HepG2 (cell line): ENCODE measurements at regions not wholly inside any gene's neighbourhood (a gene's known extent, or its start where the extent isn't known, plus 50 kb on each side); places are given as distances from the start of the nearest gene placed in this dataset.

Experiments
- ASH2L ChIP-seq: fragments of 300-600, 200-600 bp; sonication (generic); IDR thresholded peaks from 2 replicates; pipeline ENCODE4 v1.7.0; 2017; ENCODE audit warnings: low read depth, mild to moderate bottlenecking, moderate library complexity, mixed read lengths, low read length; ENCODE audit not compliant: insufficient read length
- CAMTA2 ChIP-seq: sonication (generic); formaldehyde crosslinking; IDR thresholded peaks from 2 replicates; pipeline ENCODE4 v1.4.0; 2020; ENCODE audit warnings: mild to moderate bottlenecking, missing genetic modification reagents, borderline replicate concordance
- CERS6 ChIP-seq: sonication (generic); formaldehyde crosslinking; IDR thresholded peaks from 2 replicates; pipeline ENCODE4 v1.5.0; 2020; ENCODE audit warnings: missing genetic modification reagents
- JUN ChIP-seq: sonication (generic); formaldehyde crosslinking; IDR thresholded peaks from 2 replicates; pipeline ENCODE4 v1.4.0; 2020; ENCODE audit warnings: mild to moderate bottlenecking, missing genetic modification reagents
- JUND ChIP-seq: sonication (generic); formaldehyde crosslinking; IDR thresholded peaks from 2 replicates; pipeline ENCODE4 v1.8.0; 2022; ENCODE audit warnings: mild to moderate bottlenecking, missing genetic modification reagents
- POLR2AphosphoS5 ChIP-seq: IDR thresholded peaks from 2 replicates; pipeline ENCODE4 v1.6.1; 2012; ENCODE audit warnings: low read depth, low read length
- PRDM10 ChIP-seq: sonication (generic); formaldehyde crosslinking; IDR thresholded peaks from 2 replicates; pipeline ENCODE4 v1.4.0; 2020; ENCODE audit warnings: low read depth, missing genetic modification reagents
- SETDB1 ChIP-seq: sonication (generic); formaldehyde crosslinking; IDR thresholded peaks from 2 replicates; pipeline ENCODE4 v1.5.1; 2020; ENCODE audit warnings: missing genetic modification reagents, mild to moderate bottlenecking, borderline replicate concordance
- ZBED4 ChIP-seq: sonication (generic); formaldehyde crosslinking; IDR thresholded peaks from 2 replicates; pipeline ENCODE4 v1.4.0; 2020; ENCODE audit warnings: missing genetic modification reagents, borderline replicate concordance
- ZFP1 ChIP-seq: IDR thresholded peaks from 2 replicates; pipeline ENCODE4 v1.6.1; 2016
- ZMAT5 ChIP-seq: sonication (generic); formaldehyde crosslinking; IDR thresholded peaks from 2 replicates; pipeline ENCODE4 v1.5.0; 2020; ENCODE audit warnings: mild to moderate bottlenecking, low read depth, missing genetic modification reagents, borderline replicate concordance
- ZNF446 ChIP-seq: sonication (generic); formaldehyde crosslinking; IDR thresholded peaks from 2 replicates; pipeline ENCODE4 v1.5.0; 2020; ENCODE audit warnings: mild to moderate bottlenecking, missing genetic modification reagents
- ZSCAN22 ChIP-seq: sonication (generic); formaldehyde crosslinking; IDR thresholded peaks from 2 replicates; pipeline ENCODE4 v1.4.0; 2020; ENCODE audit warnings: mild to moderate bottlenecking, missing genetic modification reagents
- TF ChIP-seq, protein P1 (sequence below): sonication (generic); formaldehyde crosslinking; IDR thresholded peaks from 2 replicates; pipeline ENCODE4 v1.5.0; 2020; ENCODE audit warnings: mild to moderate bottlenecking, missing genetic modification reagents, moderate library complexity

DNA sequence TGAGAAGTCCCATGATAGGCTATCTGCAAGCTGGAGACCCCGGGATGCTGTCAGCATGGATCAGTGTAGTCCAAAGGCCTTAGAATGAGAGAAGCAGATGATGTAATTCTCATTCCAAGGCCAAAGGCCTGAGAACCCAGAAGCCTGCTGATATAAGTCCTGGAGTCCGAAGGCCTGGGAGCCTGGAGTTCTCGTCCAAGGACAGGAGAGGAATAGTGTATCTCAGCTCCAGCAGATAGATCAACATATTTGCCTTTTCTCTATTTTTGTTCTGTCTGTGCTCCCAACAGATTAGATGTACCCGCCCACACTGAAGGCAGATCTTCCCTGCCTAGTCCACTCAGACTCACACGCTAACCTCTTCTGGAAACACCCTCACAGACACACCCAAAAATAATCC, 454.9 kb upstream of the CHAC2 start:
- TF ChIP-seq CERS6 (CRISPR knock-in tag) (no peak), ZSCAN22 (CRISPR knock-in tag) (no peak), ZFP1 (CRISPR knock-in tag) (no peak), SETDB1 (CRISPR knock-in tag) (no peak), PRDM10 (CRISPR knock-in tag) (no peak), ZBED4 (CRISPR knock-in tag) (no peak), ASH2L (no peak), ZNF446 (no peak), ZMAT5 (CRISPR knock-in tag) (no peak), POLR2AphosphoS5 (no peak), CAMTA2 (CRISPR knock-in tag) (no peak), JUN (no peak), JUND (CRISPR knock-in tag) (no peak)
- TF ChIP-seq, protein P1, sequence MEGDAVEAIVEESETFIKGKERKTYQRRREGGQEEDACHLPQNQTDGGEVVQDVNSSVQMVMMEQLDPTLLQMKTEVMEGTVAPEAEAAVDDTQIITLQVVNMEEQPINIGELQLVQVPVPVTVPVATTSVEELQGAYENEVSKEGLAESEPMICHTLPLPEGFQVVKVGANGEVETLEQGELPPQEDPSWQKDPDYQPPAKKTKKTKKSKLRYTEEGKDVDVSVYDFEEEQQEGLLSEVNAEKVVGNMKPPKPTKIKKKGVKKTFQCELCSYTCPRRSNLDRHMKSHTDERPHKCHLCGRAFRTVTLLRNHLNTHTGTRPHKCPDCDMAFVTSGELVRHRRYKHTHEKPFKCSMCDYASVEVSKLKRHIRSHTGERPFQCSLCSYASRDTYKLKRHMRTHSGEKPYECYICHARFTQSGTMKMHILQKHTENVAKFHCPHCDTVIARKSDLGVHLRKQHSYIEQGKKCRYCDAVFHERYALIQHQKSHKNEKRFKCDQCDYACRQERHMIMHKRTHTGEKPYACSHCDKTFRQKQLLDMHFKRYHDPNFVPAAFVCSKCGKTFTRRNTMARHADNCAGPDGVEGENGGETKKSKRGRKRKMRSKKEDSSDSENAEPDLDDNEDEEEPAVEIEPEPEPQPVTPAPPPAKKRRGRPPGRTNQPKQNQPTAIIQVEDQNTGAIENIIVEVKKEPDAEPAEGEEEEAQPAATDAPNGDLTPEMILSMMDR (CRISPR knock-in tag): no peak
